A549 (cell line): ENCODE measurements at regions not wholly inside any gene's neighbourhood (a gene's known extent, or its start where the extent isn't known, plus 50 kb on each side); places are given as distances from the start of the nearest gene placed in this dataset.

Source experiments
- ATAC-seq, 2 experiments: fragments of 200-7000 bp in 1 of 2; fragments of >200 bp in 1 of 2; cut with Nextera tagmentation in 1 of 2; cut with Tn5 transposase in 1 of 2; 3 replicates each; pipeline versions ENCODE4 v1.8.0 to v1.9.1; 2018 to 2020; ENCODE audit warnings: mild to moderate bottlenecking in 1 of 2, moderate library complexity in 1 of 2
- CTCF ChIA-PET: fragments of 300-600 bp; sonication (Branson Sonifier 250); formaldehyde crosslinking; extraction: SDS; loops from one replicate; lab custom pipeline; 2021; ENCODE audit warnings: antibody characterized with exemption, inconsistent platforms; lab: Yijun Ruan, JAX
- POLR2A ChIA-PET: fragments of 350-600 bp; formaldehyde crosslinking; extraction: SDS; loops from one replicate; lab custom pipeline; 2021; ENCODE audit warnings: antibody characterized with exemption, inconsistent platforms; lab: Yijun Ruan, JAX
- DNase-seq, 2 experiments: peaks; one replicate each; pipeline versions ENCODE4 v3.0.0 to v3.0.0-alpha.2; 2011 to 2016; ENCODE audit warnings: low read depth in 1 of 2, low spot score in 1 of 2
- FAIRE-seq: peaks from 2 replicates; lab custom pipeline; 2011; peaks lifted over from hg19 to GRCh38; lab: Jason Lieb, UNC
- H3K27ac ChIP-seq, 2 experiments: fragments of >200 bp; sonication (Bioruptor Twin); formaldehyde crosslinking; 3 replicates each; pipeline ENCODE4 v1.5.1; 2016 to 2017
- H3K4me1 ChIP-seq: fragments of >200 bp; sonication (Bioruptor Twin); formaldehyde crosslinking; 3 replicates; pipeline ENCODE4 v1.6.1; 2016
- H3K4me2 ChIP-seq: fragments of >200 bp; sonication (Bioruptor Twin); formaldehyde crosslinking; 3 replicates; pipeline ENCODE4 v1.6.1; 2016
- H3K4me3 ChIP-seq: fragments of >200 bp; sonication (Bioruptor Twin); formaldehyde crosslinking; 3 replicates; pipeline ENCODE4 v1.5.1; 2016
- H3K9me3 ChIP-seq: fragments of >200 bp; sonication (Bioruptor Twin); formaldehyde crosslinking; 3 replicates; pipeline ENCODE4 v1.6.1; 2016
- CBX8 ChIP-seq: fragments of 200-600 bp; sonication (generic); IDR thresholded peaks from 2 replicates; pipeline ENCODE4 v1.6.1; 2016
- CEBPB ChIP-seq, 2 experiments: fragments of >200 bp in 1 of 2; sonication (Bioruptor Twin) in 1 of 2; formaldehyde crosslinking in 1 of 2; IDR thresholded peaks; 2 replicates each; pipeline ENCODE4 v1.6.1; 2012 to 2016
- CHD4 ChIP-seq: fragments of 200-600 bp; sonication (generic); IDR thresholded peaks from 2 replicates; pipeline ENCODE4 v1.6.1; 2016; ENCODE audit warnings: antibody characterized with exemption, mild to moderate bottlenecking, borderline replicate concordance
- CTCF ChIP-seq: fragments of >200 bp; sonication (Bioruptor Twin); formaldehyde crosslinking; IDR thresholded peaks from 3 replicates; pipeline ENCODE4 v1.5.1; 2016
- EHF ChIP-seq: fragments of 250-450 bp; sonication (Bioruptor Pico); IDR thresholded peaks from 2 replicates; pipeline ENCODE4 v1.5.0; 2020; ENCODE audit warnings: mild to moderate bottlenecking
- EHMT2 ChIP-seq: fragments of 200-600 bp; sonication (generic); IDR thresholded peaks from 2 replicates; pipeline ENCODE4 v1.6.1; 2016; ENCODE audit warnings: antibody characterized with exemption, low read depth, mild to moderate bottlenecking, moderate library complexity
- EP300 ChIP-seq, 2 experiments: fragments of >200 bp; sonication (Bioruptor Twin); formaldehyde crosslinking; IDR thresholded peaks; 2 replicates in 1 of 2; 3 replicates in 1 of 2; pipeline ENCODE4 v1.6.1; 2016 to 2017
- FOSB ChIP-seq: fragments of 250-450 bp; sonication (Bioruptor Pico); IDR thresholded peaks from 2 replicates; pipeline ENCODE4 v1.5.0; 2020; ENCODE audit warnings: mild to moderate bottlenecking, moderate library complexity
- FOXS1 ChIP-seq: fragments of 250-450 bp; sonication (Bioruptor Pico); IDR thresholded peaks from 2 replicates; pipeline ENCODE4 v1.5.0; 2020; ENCODE audit warnings: mild to moderate bottlenecking, moderate library complexity
- GATA3 ChIP-seq: IDR thresholded peaks from 2 replicates; pipeline ENCODE4 v1.6.1; 2012; ENCODE audit warnings: borderline replicate concordance
- HDAC2 ChIP-seq: fragments of 200-600 bp; sonication (generic); IDR thresholded peaks from 2 replicates; pipeline ENCODE4 v1.6.1; 2016
- KDM1A ChIP-seq: fragments of 200-600 bp; sonication (generic); IDR thresholded peaks from 2 replicates; pipeline ENCODE4 v1.6.1; 2016; ENCODE audit warnings: low read depth, mild to moderate bottlenecking
- KDM5A ChIP-seq: fragments of 200-600 bp; sonication (generic); IDR thresholded peaks from 2 replicates; pipeline ENCODE4 v1.6.1; 2016; ENCODE audit warnings: antibody characterized with exemption, mild to moderate bottlenecking
- MAFK ChIP-seq: fragments of 450-650 bp; IDR thresholded peaks from 2 replicates; pipeline ENCODE4 v1.6.1; 2014; ENCODE audit not compliant: partially characterized antibody
- MAX ChIP-seq: IDR thresholded peaks from 2 replicates; pipeline ENCODE4 v1.6.1; 2012
- NR3C1 ChIP-seq: fragments of >200 bp; sonication (Bioruptor Twin); formaldehyde crosslinking; IDR thresholded peaks from 3 replicates; pipeline ENCODE4 v1.6.1; 2017
- PHF8 ChIP-seq: fragments of 200-600 bp; sonication (generic); IDR thresholded peaks from 2 replicates; pipeline ENCODE4 v1.6.1; 2016; ENCODE audit warnings: low read depth, mild to moderate bottlenecking, antibody characterized with exemption, moderate library complexity, borderline replicate concordance
- RAD21 ChIP-seq, 2 experiments: fragments of >200 bp in 1 of 2; sonication (Bioruptor Twin) in 1 of 2; formaldehyde crosslinking in 1 of 2; IDR thresholded peaks in 1 of 2; conservative IDR thresholded peaks in 1 of 2; 2 replicates in 1 of 2; 3 replicates in 1 of 2; pipeline ENCODE4 v1.6.1; 2012 to 2018; ENCODE audit warnings: inconsistent platforms in 1 of 2
- RARB ChIP-seq: fragments of 250-450 bp; sonication (Bioruptor Pico); IDR thresholded peaks from 2 replicates; pipeline ENCODE4 v1.8.0; 2021; ENCODE audit warnings: mild to moderate bottlenecking, moderate library complexity
- RCOR1 ChIP-seq: fragments of 150-350 bp; IDR thresholded peaks from 2 replicates; pipeline ENCODE4 v1.6.1; 2014; ENCODE audit warnings: antibody characterized with exemption, low read length, low read depth
- REST ChIP-seq: fragments of 200-600 bp; sonication (generic); IDR thresholded peaks from 2 replicates; pipeline ENCODE4 v1.6.1; 2016; ENCODE audit warnings: antibody characterized with exemption, mild to moderate bottlenecking, moderate library complexity
- RNF2 ChIP-seq: fragments of 200-600 bp; sonication (generic); IDR thresholded peaks from 2 replicates; pipeline ENCODE4 v1.6.1; 2016; ENCODE audit warnings: low read depth, mild to moderate bottlenecking, antibody characterized with exemption, moderate library complexity, borderline replicate concordance
- SREBF2 ChIP-seq: fragments of 450-650 bp; IDR thresholded peaks from 2 replicates; pipeline ENCODE4 v1.6.1; 2014; ENCODE audit warnings: mild to moderate bottlenecking, moderate library complexity
- ZC3H11A ChIP-seq: fragments of 450-650 bp; IDR thresholded peaks from 2 replicates; pipeline ENCODE4 v1.6.1; 2014; ENCODE audit warnings: antibody characterized with exemption, mild to moderate bottlenecking
- whole genome bisulfite sequencing: methylation state at CpG from one replicate; pipeline ENCODE4 v1.1.6; 2017; ENCODE audit errors: missing lambda C conversion rate; 5-methylcytosine and 5-hydroxymethylcytosine counted together
- TF ChIP-seq, protein P1 (sequence below): fragments of 450-650 bp; IDR thresholded peaks from 2 replicates; pipeline ENCODE4 v1.6.1; 2014; ENCODE audit warnings: antibody characterized with exemption
- TF ChIP-seq, protein P2 (sequence below): fragments of >200 bp; sonication (Bioruptor Twin); formaldehyde crosslinking; IDR thresholded peaks from 2 replicates; pipeline ENCODE4 v1.6.1; 2016
- TF ChIP-seq, protein P3 (sequence below): IDR thresholded peaks from 2 replicates; pipeline ENCODE4 v1.6.1; 2012
- TF ChIP-seq, protein P4 (sequence below): fragments of 250-450 bp; sonication (Bioruptor Pico); IDR thresholded peaks from 2 replicates; pipeline ENCODE4 v1.5.0; 2020; ENCODE audit warnings: low read depth, mild to moderate bottlenecking, moderate library complexity

GRCh38 chrX:73267979-73268378 lies 53.3 kb upstream of the NAP1L2 start:
- ATAC-seq (no peak), FAIRE-seq (no peak), DNase-seq (no peak)
- no peak overlapping the region for H3K4me3 ChIP-seq
- no peaks in the 10 kb centered on the region for H3K9me3 ChIP-seq
- ChIA-PET POLR2A (no interaction called here), CTCF (no interaction called here)
- TF ChIP-seq NR3C1 (no peak), MAFK (no peak), FOXS1 (CRISPR knock-in tag) (no peak), CEBPB (IDR thresholded peaks at IDR 0.05) (no peak), ZC3H11A (no peak), RNF2 (no peak), CBX8 (no peak), EP300 (IDR thresholded peaks at IDR 0.05) (no peak), HDAC2 (no peak), FOSB (no peak)
- TF ChIP-seq, protein P1, sequence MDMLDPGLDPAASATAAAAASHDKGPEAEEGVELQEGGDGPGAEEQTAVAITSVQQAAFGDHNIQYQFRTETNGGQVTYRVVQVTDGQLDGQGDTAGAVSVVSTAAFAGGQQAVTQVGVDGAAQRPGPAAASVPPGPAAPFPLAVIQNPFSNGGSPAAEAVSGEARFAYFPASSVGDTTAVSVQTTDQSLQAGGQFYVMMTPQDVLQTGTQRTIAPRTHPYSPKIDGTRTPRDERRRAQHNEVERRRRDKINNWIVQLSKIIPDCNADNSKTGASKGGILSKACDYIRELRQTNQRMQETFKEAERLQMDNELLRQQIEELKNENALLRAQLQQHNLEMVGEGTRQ: no peak
- TF ChIP-seq, protein P2, sequence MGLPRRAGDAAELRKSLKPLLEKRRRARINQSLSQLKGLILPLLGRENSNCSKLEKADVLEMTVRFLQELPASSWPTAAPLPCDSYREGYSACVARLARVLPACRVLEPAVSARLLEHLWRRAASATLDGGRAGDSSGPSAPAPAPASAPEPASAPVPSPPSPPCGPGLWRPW: no peak
- H3K4me2 ChIP-seq: no peak overlapping the region
- no peak overlapping the region for H3K27ac ChIP-seq
- H3K4me1 ChIP-seq: no peaks in the 10 kb centered on the region

DNA sequence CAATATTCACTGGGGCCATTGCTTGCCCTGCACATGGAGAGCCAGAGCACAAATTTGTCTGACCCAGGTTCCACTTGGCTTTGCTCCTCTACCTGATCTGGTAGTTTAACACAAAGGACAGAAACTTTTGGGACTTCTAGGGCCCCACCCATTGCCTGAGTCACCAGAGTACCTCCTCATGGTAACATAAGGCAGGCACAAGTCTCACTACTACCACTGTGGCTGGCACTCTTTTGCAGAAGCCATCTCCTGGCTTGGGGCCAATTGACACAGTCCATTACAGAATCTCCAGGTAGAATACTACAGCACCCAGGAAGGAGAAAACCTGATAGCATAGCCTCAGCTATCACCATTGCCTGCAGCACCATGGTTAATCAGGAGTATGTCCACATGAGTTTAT lies 52.6 kb upstream of the NAP1L2 start:
- POLR2A ChIA-PET: no interaction called here
- ATAC-seq (no peak), FAIRE-seq (no peak)

DNA sequence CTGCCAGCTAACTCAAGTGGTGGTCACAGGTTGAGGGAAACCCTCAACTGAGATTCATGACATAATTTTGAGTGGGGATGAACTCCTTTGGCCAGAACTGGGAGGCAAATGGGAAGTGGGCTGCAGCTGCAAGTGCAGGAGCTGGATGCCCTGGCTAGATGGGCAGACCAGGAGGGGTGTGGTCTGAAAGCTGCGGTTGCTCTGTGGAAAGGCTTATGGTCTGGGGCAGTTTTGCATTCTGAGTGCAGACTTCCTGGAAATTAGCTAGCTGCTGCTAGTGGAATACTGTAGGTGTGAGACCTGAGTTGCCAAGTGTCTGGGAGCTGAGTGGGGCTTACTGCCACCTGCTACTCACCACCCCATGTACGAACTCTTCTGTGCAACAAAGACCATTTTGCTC lies 52.1 kb upstream of the NAP1L2 start:
- Histone ChIP-seq H3K4me3 (no peak overlapping the region), H3K4me2 (no peak overlapping the region)
- TF ChIP-seq RNF2: no peak
- TF ChIP-seq PHF8: no peak
- TF ChIP-seq KDM1A: no peak
- no peak for TF ChIP-seq FOXS1 (CRISPR knock-in tag)
- TF ChIP-seq CEBPB (IDR thresholded peaks at IDR 0.05): no peak
- TF ChIP-seq, protein P3, sequence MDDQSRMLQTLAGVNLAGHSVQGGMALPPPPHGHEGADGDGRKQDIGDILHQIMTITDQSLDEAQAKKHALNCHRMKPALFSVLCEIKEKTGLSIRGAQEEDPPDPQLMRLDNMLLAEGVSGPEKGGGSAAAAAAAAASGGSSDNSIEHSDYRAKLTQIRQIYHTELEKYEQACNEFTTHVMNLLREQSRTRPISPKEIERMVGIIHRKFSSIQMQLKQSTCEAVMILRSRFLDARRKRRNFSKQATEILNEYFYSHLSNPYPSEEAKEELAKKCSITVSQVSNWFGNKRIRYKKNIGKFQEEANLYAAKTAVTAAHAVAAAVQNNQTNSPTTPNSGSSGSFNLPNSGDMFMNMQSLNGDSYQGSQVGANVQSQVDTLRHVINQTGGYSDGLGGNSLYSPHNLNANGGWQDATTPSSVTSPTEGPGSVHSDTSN: no peak
- TF ChIP-seq MAX: no peak
- TF ChIP-seq CHD4: no peak
- TF ChIP-seq REST: no peak
- TF ChIP-seq EP300 (IDR thresholded peaks at IDR 0.05): no peak
- no peak for TF ChIP-seq RAD21 (conservative IDR thresholded peaks at IDR 0.05 in 1 of 2, IDR thresholded peaks at IDR 0.05 in 1 of 2)
- no peak for TF ChIP-seq HDAC2
- TF ChIP-seq, protein P4, sequence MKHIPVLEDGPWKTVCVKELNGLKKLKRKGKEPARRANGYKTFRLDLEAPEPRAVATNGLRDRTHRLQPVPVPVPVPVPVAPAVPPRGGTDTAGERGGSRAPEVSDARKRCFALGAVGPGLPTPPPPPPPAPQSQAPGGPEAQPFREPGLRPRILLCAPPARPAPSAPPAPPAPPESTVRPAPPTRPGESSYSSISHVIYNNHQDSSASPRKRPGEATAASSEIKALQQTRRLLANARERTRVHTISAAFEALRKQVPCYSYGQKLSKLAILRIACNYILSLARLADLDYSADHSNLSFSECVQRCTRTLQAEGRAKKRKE: no peak
- no peak for TF ChIP-seq EHF
- TF ChIP-seq CTCF: no peak
- TF ChIP-seq GATA3: no peak
- TF ChIP-seq SREBF2: no peak
- TF ChIP-seq RARB (CRISPR knock-in tag): no peak
- no peak for TF ChIP-seq KDM5A
- TF ChIP-seq, all 56 proteins: peak for 0
- no peak for FAIRE-seq
- Histone ChIP-seq H3K27ac (no peak overlapping the region), H3K4me1 (no peaks in the 10 kb centered on the region), H3K9me3 (no peaks in the 10 kb centered on the region)
- no peak for ATAC-seq
- DNase-seq: no peak
- POLR2A ChIA-PET: no interaction called here
- CTCF ChIA-PET: interaction anchor here (1.5 kb wide), 1 partner anchor 13 kb away, joined by 3 read pairs; no protein-coding TSS in a partner anchor
- WGBS: 17% methylated on average over 1 of the region's 2 CpGs

More for the DNA sequence above, 52.6 kb upstream of the NAP1L2 start:
- Histone ChIP-seq H3K4me1 (no peaks in the 10 kb centered on the region), H3K27ac (no peak overlapping the region), H3K4me2 (no peak overlapping the region), H3K9me3 (no peaks in the 10 kb centered on the region), H3K4me3 (no peak overlapping the region)
- TF ChIP-seq EHMT2 (no peak), RCOR1 (no peak), EP300 (IDR thresholded peaks at IDR 0.05) (no peak)
- no peak for DNase-seq
- CTCF ChIA-PET: interaction anchor here (1.5 kb wide), 1 partner anchor 14 kb away, joined by 3 read pairs; no protein-coding TSS in a partner anchor
